Ectodermal cell (in vitro differentiated cells): ENCODE measurements at regions not wholly inside any gene's neighbourhood (a gene's known extent, or its start where the extent isn't known, plus 50 kb on each side); places are given as distances from the start of the nearest gene placed in this dataset.
"Not testable (repeated sequence)": the region's sequence is repeated elsewhere in the genome, so short reads cannot be mapped to it uniquely, and the experiment has no call there.

Experiments
- H3K27ac ChIP-seq: 2 replicates; pipeline ENCODE4 v1.7.0; 2013; ENCODE audit warnings: mild to moderate bottlenecking, low read depth, low read length; ENCODE audit not compliant: insufficient read depth, poor library complexity, severe bottlenecking
- H3K27me3 ChIP-seq: 2 replicates; pipeline ENCODE4 v1.7.0; 2013; ENCODE audit warnings: mild to moderate bottlenecking, low read length; ENCODE audit not compliant: insufficient read depth, control insufficient read depth, poor library complexity, severe bottlenecking
- H3K36me3 ChIP-seq: one replicate; pipeline ENCODE4 v1.7.0; 2013; ENCODE audit warnings: low read length; ENCODE audit not compliant: control insufficient read depth, insufficient read depth
- H3K4me1 ChIP-seq: one replicate; pipeline ENCODE4 v1.7.0; 2013; ENCODE audit warnings: low read length; ENCODE audit not compliant: control insufficient read depth, insufficient read depth
- H3K4me3 ChIP-seq: 2 replicates; pipeline ENCODE4 v1.7.0; 2013; ENCODE audit warnings: low read depth, low read length, control low read depth; ENCODE audit not compliant: insufficient read depth
- H3K9me3 ChIP-seq: 2 replicates; pipeline ENCODE4 v1.7.0; 2013; ENCODE audit warnings: mild to moderate bottlenecking, low read length, moderate library complexity; ENCODE audit not compliant: control insufficient read depth
- WGBS, 2 experiments: methylation state at CpG; one replicate each; pipeline ENCODE4 v1.1.7; 2013; ENCODE audit warnings: missing lambda C conversion rate in 2 of 2; 5-methylcytosine and 5-hydroxymethylcytosine counted together

DNA sequence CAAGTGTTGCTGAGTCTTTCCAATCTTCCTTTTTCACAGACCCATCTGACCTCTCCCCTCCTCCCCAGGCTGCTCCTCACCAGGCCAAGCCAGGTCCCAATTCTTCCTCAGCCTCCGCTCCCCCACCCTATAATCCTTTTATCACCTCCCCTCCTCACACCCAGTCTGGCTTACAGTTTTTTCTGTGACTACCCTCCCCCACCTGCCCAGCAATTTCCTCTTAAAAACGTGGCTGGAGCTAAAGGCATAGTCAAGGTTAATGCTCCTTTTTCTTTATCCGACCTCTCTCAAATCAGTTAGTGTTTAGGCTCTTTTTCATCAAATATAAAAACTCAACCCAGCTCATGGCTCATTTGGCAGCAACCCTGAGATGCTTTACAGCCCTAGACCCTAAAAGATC is 270.9 kb downstream of the NUF2 start:
- H3K27ac ChIP-seq, H3K4me1 ChIP-seq, H3K9me3 ChIP-seq, H3K36me3 ChIP-seq, H3K27me3 ChIP-seq, H3K4me3 ChIP-seq: not testable (repeated sequence)
- 78 to 89% methylated on average over 3 of the region's 3 CpGs for WGBS, 2 experiments

DNA sequence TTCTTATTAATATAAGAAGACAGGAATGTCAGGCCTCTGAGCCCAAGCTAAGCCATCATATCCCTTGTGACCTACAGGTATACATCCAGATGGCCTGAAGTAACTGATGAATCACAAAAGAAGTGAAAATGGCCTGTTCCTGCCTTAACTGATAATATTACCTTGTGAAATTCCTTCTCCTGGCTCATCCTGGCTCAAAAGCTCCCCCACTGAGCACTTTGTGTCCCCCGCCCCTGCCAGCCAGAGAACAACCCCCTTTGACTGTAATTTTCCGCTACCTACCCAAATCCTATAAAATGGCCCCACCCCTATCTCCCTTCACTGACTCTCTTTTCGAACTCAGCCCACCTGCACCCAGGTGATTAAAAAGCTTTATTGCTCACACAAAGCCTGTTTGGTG is 274.4 kb downstream of the NUF2 start:
- 40 to 63% methylated on average over 1 to 2 of the region's 3 CpGs for WGBS, 2 experiments

DNA sequence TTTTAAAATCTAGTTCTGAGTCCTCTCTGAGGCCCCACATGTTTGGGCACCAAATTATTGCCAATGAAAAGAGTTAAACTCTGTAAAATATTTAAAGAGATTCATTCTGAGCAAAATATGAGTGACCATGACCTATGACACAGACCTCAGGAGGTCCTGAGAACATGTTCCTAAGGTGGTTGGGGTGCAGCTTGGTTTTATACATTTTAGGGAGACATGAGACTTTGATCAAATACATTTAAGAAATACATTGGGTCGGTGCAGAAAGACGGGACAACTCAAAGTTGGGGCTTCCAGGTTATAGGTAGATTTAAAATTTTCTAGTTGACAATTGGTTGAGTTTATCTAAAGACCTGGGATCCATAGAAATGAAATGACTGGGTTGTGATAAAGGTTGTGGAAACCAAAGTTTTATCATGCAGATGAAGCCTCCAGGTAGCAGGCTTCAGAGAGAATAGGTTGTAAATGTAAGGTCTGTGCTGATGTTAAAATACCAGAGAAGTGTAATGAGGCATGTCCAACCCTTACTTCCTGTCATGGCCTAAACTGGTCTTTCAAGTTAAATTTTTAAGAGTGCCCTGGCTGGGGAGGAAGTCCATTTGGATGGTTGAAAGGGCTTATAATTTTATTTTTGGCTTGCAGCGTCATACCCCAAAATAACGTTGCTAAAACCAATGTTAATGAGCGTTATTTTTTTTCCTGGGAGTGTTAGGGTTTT is 274.9 kb downstream of the NUF2 start:
- 62 to 70% methylated on average over 5 of the region's 5 CpGs for WGBS, 2 experiments
- H3K9me3 ChIP-seq: no peaks in the 10 kb centered on the region
- H3K4me3 ChIP-seq: no peak overlapping the region
- no peaks in the 10 kb centered on the region for H3K36me3 ChIP-seq
- H3K4me1 ChIP-seq: no peaks in the 10 kb centered on the region
- H3K27me3 ChIP-seq: no peaks in the 10 kb centered on the region
- no peak overlapping the region for H3K27ac ChIP-seq

More for the DNA sequence above, 274.4 kb downstream of the NUF2 start:
- H3K4me3 ChIP-seq, H3K36me3 ChIP-seq, H3K27me3 ChIP-seq, H3K9me3 ChIP-seq, H3K4me1 ChIP-seq, H3K27ac ChIP-seq: not testable (repeated sequence)

DNA sequence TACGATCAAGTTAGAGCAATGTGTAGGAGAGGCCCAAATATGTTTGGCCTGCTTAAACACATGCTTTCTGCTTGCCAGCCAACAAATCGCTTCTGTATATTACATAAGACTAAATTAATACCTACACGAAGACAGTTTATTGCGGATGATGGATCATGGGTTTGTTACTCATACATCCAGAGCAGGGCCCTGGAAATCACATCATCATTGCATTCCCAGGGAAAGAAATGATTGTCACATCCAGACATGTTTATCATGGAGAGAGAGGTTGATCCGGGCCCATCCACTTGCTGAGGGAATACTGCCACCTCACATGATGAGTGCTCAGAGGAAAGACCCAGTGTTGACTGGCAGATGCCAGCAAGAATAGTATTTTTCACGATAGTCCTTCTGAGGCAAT is 282.6 kb downstream of the NUF2 start:
- H3K27ac ChIP-seq: no peak overlapping the region
- 95 to 99% methylated on average over 6 of the region's 6 CpGs for WGBS, 2 experiments
- no peaks in the 10 kb centered on the region for H3K9me3 ChIP-seq
- H3K27me3 ChIP-seq: no peaks in the 10 kb centered on the region
- no peaks in the 10 kb centered on the region for H3K4me1 ChIP-seq
- H3K36me3 ChIP-seq: no peaks in the 10 kb centered on the region
- no peak overlapping the region for H3K4me3 ChIP-seq

DNA sequence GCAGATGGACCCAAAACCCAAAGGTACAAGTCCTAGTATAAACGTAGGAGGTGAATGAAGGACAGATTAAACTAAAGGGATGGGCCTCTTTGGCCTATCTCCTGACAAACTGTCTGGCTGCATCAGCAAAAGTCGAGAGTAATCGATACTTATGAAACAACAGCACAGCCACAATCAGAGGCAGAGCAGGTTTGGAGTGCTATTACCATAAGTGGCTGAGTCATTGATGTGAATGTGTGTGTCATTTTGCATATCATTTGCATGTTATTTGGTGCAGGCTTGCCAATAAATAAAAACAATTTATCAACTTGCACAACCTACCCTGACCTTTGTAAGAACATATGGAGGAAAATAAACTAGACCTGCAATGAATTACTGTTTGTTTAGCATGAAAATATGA is 283.1 kb downstream of the NUF2 start:
- WGBS, 2 experiments: 96% methylated on average over 3 of the region's 3 CpGs
- Histone ChIP-seq H3K27me3 (no peaks in the 10 kb centered on the region), H3K27ac (no peak overlapping the region)

DNA sequence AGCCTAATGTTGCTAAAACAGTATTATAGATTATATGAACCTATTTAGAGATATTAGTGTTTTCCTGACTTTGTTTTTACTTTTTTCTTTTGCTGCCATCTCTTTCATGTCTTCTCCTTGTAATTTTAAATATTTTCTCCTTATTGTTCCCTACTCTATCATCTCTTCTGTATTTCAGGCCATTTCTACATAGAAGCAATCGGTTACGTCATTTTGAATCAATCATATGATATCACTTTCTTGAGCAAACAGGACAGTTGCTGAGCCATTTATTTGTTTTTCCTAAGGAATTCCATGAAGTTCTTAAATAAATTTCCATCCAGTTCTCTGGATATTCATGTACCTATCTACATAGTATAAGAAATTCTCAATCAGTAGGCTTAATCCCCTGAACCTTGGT is 287.2 kb downstream of the NUF2 start:
- WGBS, 2 experiments: 92 to 100% methylated on average over 2 of the region's 2 CpGs
- H3K27me3 ChIP-seq: no peaks in the 10 kb centered on the region
- H3K27ac ChIP-seq: no peak overlapping the region
- H3K9me3 ChIP-seq: no peaks in the 10 kb centered on the region
- H3K36me3 ChIP-seq: no peaks in the 10 kb centered on the region
- no peaks in the 10 kb centered on the region for H3K4me1 ChIP-seq
- H3K4me3 ChIP-seq: no peak overlapping the region

More for the DNA sequence above, 283.1 kb downstream of the NUF2 start:
- Histone ChIP-seq H3K4me1 (no peaks in the 10 kb centered on the region), H3K4me3 (no peak overlapping the region), H3K9me3 (no peaks in the 10 kb centered on the region), H3K36me3 (no peaks in the 10 kb centered on the region)

DNA sequence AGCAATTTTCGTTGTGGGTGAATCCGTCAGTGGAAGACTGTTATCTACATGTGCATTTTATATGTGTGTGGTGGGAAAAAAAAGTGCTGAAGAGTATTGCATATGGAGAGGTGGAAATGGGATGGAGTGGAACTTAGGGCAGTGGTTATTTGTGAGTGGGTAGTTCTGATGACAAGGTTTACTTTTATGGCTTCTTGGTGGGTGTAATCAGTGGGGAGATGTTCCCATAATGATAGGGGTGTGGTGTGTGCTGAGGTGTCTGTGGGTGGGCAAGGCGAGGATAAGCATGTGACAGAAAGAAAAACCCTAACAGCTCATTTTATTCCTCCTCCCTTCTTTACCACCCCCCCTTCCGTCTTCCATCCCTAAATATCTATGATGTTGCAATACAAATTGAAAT is 288.1 kb downstream of the NUF2 start:
- Histone ChIP-seq H3K36me3 (no peaks in the 10 kb centered on the region), H3K27me3 (no peaks in the 10 kb centered on the region), H3K9me3 (no peaks in the 10 kb centered on the region), H3K27ac (no peak overlapping the region), H3K4me1 (no peaks in the 10 kb centered on the region), H3K4me3 (no peak overlapping the region)
- 88 to 92% methylated on average over 2 of the region's 4 CpGs for WGBS, 2 experiments

DNA sequence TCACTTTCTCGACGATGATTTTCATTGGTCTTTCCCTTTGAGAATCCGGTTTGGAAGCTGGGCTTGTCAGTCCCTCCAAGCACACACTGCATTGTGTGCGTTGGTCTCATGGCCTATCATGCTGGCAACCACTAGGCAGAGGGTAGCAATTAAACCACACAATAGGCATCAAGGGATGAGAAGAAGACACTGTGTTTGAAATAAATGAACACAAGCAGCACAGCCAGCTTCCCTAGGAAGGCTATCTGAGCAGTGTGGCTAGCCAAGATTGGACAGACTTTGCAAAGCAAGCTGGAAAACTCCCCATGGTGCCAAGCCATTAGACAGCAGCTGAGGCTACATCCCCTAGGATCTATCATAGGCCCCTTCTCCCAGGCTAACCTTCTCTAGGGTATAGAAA is 288.7 kb downstream of the NUF2 start:
- WGBS, 2 experiments: 91 to 96% methylated on average over 4 of the region's 4 CpGs
- H3K4me3 ChIP-seq: no peak overlapping the region
- no peaks in the 10 kb centered on the region for H3K4me1 ChIP-seq
- no peaks in the 10 kb centered on the region for H3K27me3 ChIP-seq
- no peak overlapping the region for H3K27ac ChIP-seq
- no peaks in the 10 kb centered on the region for H3K9me3 ChIP-seq
- no peaks in the 10 kb centered on the region for H3K36me3 ChIP-seq

DNA sequence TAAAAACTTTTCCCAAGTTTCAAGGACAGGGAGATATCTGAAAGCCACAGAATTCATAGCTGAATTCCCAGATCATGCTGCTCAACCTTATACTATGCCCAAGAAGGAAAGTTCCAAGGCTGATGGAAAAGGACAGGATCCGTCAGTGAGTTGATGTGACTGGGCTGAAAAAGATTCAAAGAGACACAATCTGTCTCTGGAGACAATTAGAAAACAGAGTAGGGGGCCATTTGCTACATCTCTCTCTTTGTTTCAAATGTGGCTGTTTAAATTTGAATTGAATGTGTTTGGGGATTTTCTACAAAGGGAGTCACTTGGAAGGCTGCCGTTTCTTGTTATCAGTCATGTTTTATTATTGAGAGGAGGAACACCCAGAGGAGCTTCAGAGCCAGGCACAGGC is 292.6 kb downstream of the NUF2 start:
- H3K36me3 ChIP-seq: no peaks in the 10 kb centered on the region
- no peak overlapping the region for H3K4me3 ChIP-seq
- 5 to 16% methylated on average over 2 of the region's 2 CpGs for WGBS, 2 experiments

DNA sequence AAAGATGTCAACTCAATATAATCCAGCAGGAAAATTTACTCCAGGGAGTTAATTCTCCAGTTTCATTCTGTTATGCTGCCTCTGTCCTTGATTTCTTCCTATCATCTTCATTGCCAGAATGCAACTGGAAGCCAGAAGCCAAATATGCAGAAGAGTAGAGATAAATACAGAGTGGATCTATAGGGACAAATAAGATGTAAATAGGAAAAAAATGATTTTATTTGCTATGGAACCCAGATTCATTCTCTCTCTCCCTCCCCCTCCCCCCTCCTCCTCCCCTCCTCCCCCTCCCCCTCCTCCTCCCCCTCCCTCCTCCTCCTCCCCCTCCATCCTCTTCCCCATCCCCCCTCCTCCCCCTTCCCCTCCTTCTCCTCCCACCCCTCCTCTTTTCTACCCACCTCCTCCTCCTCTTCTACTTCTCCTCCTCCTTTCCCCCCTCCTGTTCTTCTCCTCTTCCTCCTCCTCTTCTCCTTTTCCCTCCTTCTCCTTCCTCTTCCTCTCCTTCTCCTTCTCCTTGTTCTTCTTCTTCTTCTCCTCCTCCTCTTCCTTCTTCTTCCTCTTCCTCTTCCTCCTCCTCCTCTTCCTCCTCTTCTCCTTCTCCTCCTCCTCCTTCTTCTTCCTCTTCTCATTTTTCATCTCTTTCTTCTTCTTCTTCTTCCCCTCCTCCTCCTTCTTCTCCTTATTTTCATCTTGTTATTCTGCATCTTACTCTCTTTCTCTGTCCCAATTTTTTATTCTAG is 306.4 kb downstream of the NUF2 start:
- H3K9me3 ChIP-seq: no peaks in the 10 kb centered on the region

More for the DNA sequence above, 292.6 kb downstream of the NUF2 start:
- Histone ChIP-seq H3K4me1 (no peaks in the 10 kb centered on the region), H3K27ac (no peak overlapping the region), H3K27me3 (no peaks in the 10 kb centered on the region), H3K9me3 (no peaks in the 10 kb centered on the region)

More for the DNA sequence above, 306.4 kb downstream of the NUF2 start:
- H3K4me3 ChIP-seq: no peak overlapping the region
- H3K36me3 ChIP-seq: no peaks in the 10 kb centered on the region
- no peak overlapping the region for H3K27ac ChIP-seq
- H3K4me1 ChIP-seq: no peaks in the 10 kb centered on the region
- no peaks in the 10 kb centered on the region for H3K27me3 ChIP-seq
